ENCODE measurements at regions not wholly inside any gene's neighbourhood (a gene's known extent, or its start where the extent isn't known, plus 50 kb on each side); places are given as distances from the start of the nearest gene placed in this dataset.

DNA sequence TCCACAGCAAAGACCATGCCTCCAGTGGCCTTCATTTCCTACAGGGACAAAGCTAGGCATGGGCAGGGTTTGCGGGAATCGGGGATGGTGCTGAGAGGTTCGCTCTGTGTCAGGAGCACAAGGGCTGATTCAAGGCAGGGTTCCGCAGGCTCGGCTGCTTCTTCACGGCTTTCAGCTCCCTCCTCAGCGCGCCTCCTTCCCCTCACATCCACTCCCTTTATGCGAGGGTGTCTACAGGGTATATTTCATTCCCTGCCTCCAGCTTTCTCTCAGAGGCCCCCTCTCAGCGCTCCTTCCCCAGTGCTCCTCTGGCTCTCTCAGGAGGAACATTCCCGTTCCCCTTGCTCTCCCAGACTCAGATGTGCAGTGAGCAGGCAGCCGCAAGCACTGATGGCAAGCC lies 78.7 kb upstream of the ASB18 start:
- peaks cover 0 to 3% of the 10 kb centered on the region in 2 donors for H3K4me1 ChIP-seq
- H3K36me3 ChIP-seq: no peaks in the 10 kb centered on the region
- H3K4me3 ChIP-seq: no peak overlapping the region
- intact Hi-C loops (cut with DNase I; ENCODE audit: low total_unique reads): no loop called here
- no peak overlapping the region for H3K27ac ChIP-seq
- H3K9me3 ChIP-seq: no peaks in the 10 kb centered on the region
- TF ChIP-seq, protein P1, sequence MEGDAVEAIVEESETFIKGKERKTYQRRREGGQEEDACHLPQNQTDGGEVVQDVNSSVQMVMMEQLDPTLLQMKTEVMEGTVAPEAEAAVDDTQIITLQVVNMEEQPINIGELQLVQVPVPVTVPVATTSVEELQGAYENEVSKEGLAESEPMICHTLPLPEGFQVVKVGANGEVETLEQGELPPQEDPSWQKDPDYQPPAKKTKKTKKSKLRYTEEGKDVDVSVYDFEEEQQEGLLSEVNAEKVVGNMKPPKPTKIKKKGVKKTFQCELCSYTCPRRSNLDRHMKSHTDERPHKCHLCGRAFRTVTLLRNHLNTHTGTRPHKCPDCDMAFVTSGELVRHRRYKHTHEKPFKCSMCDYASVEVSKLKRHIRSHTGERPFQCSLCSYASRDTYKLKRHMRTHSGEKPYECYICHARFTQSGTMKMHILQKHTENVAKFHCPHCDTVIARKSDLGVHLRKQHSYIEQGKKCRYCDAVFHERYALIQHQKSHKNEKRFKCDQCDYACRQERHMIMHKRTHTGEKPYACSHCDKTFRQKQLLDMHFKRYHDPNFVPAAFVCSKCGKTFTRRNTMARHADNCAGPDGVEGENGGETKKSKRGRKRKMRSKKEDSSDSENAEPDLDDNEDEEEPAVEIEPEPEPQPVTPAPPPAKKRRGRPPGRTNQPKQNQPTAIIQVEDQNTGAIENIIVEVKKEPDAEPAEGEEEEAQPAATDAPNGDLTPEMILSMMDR (IDR thresholded peaks at IDR 0.05): no peak
- no peak for TF ChIP-seq POLR2A (IDR thresholded peaks at IDR 0.05)
- no peak for DNase-seq
- no peaks in the 10 kb centered on the region for H3K27me3 ChIP-seq

DNA sequence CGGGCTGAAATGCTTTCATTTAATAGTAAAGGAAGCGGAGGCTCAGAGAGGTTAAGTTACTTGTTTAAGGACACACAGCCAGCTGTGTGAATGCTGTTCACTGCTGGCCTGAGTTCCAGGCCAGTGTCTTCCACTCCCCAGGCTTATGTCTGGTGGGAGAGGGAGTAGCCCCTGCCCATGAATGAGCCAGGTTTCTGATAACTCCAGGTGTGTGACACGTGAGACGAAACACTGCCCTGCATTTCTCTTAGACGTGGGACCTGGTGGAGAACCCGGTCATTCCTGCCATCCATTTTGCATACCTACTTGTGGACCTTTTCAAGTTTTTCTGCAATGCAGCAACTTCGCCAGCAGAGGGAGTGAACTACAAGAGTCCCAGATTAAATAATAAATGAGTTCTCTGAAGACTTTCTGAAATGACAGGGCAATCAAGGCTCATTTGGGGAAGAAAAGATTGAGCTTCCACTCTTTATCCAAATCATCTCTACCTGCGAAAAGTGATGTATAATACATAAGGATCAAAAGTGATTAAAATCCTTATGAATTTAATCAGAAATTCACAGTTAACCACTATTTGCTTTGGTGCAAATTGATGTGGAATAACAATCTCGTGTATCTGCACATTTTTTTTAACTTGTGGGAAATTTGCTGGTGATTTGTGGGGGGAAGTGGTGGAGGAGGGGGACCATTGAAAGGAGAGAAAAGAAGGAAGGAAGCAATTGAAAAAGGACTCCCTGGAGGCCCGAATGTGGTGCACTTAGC lies 79.4 kb upstream of the ASB18 start:
- peak in 1 of 2 donors; percentile 43 for DNase-seq
- Histone ChIP-seq H3K27me3 (no peaks in the 10 kb centered on the region), H3K36me3 (no peaks in the 10 kb centered on the region), H3K27ac (no peak overlapping the region), H3K4me3 (no peak overlapping the region), H3K4me1 (no peaks in the 10 kb centered on the region), H3K9me3 (no peaks in the 10 kb centered on the region)
- no peak for TF ChIP-seq POLR2A (IDR thresholded peaks at IDR 0.05)
- TF ChIP-seq, protein P1 (IDR thresholded peaks at IDR 0.05): peak; percentile 51 to 73 (median 62)
- intact Hi-C loops (cut with DNase I; ENCODE audit: low total_unique reads): no loop called here

DNA sequence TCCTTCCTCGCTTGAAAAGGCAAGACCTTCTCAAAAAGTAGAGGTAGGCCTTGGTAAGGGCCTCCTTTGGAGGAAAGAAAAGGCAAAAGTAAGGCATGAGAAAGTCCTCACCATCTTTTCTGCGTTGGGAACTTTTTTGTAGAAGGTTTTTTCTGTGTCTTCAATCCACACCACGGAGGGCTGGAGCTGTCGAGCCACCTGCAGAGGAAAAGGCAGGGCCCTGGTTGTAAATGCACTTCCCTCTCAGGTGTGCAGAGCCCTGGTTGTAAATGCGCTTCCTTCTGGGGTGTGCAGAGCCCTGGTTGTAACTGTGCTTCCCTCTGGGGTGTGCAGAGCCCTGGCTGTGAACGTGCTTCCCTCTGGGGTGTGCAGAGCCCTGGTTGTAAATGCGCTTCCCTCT lies 80.2 kb upstream of the ASB18 start:
- Histone ChIP-seq H3K27ac (no peak overlapping the region), H3K27me3 (no peaks in the 10 kb centered on the region), H3K4me1 (no peaks in the 10 kb centered on the region), H3K4me3 (no peak overlapping the region), H3K9me3 (no peaks in the 10 kb centered on the region), H3K36me3 (no peaks in the 10 kb centered on the region)
- no peak for DNase-seq
- no peak for TF ChIP-seq POLR2A (IDR thresholded peaks at IDR 0.05)
- TF ChIP-seq, protein P1 (IDR thresholded peaks at IDR 0.05): no peak
- intact Hi-C loops (cut with DNase I; ENCODE audit: low total_unique reads): no loop called here

DNA sequence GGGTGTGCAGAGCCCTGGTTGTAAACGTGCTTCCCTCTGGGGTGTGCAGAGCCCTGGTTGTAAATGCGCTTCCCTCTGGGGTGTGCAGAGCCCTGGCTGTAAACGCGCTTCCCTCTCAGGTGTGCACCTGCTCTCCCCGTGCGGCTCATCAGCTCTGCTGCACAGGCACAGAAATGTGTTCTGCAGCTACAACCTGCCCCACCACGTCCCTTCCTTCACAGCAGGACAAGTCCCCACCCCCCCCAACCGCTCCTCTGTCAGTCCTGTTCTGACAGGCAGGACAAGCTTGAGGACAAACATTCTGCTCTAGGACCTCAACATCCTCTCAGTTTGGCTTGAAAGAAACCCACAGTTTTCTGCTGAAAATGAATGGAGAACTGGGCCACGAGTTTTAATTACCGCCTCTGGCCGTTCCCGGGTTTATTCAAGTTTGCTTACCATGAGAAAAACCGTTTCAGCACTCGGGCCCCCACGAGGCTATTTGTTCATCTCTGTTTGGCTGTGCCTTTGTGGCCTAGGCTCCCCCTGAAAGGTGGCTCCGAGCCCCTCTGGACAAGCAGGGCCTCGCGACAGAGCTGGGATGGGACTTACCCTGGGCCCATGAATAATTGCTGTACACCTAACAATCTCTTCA lies 81.0 kb upstream of the ASB18 start:
- Histone ChIP-seq H3K4me1 (no peaks in the 10 kb centered on the region), H3K4me3 (no peak overlapping the region), H3K27me3 (no peaks in the 10 kb centered on the region), H3K36me3 (no peaks in the 10 kb centered on the region), H3K27ac (no peak overlapping the region), H3K9me3 (no peaks in the 10 kb centered on the region)
- no peak for DNase-seq
- TF ChIP-seq POLR2A (IDR thresholded peaks at IDR 0.05): no peak
- TF ChIP-seq, protein P1 (IDR thresholded peaks at IDR 0.05): no peak
- intact Hi-C loops (cut with DNase I; ENCODE audit: low total_unique reads): no loop called here

DNA sequence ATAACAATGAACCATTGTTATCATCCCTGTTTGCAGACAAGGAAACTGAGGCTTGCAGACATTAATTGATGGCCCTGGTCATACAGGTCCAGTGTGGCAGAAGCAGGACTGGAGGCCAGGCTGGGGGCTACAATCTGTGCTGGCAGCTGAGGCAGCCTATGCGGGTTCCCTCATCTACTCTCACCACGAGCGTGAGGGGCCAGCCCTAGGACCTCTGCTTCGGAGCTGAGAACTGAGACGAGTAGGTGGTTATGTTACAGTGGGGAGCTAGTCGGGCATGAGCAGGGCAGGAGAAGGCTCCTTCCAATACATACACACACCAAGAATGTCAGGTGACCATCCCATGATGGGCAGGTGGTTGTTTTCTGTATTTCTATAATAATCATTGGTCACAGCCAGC lies 82.2 kb upstream of the ASB18 start:
- intact Hi-C loops (cut with DNase I; ENCODE audit: low total_unique reads): no loop called here
- TF ChIP-seq, protein P1 (IDR thresholded peaks at IDR 0.05): no peak
- no peak for TF ChIP-seq POLR2A (IDR thresholded peaks at IDR 0.05)
- no peaks in the 10 kb centered on the region for H3K36me3 ChIP-seq
- H3K4me3 ChIP-seq: no peak overlapping the region
- no peaks in the 10 kb centered on the region for H3K27me3 ChIP-seq
- H3K4me1 ChIP-seq: no peaks in the 10 kb centered on the region
- H3K9me3 ChIP-seq: no peaks in the 10 kb centered on the region
- H3K27ac ChIP-seq: no peak overlapping the region
- no peak for DNase-seq

Data from uterus (tissue), 3 donors.